HUES48 (cell line): ENCODE measurements at regions not wholly inside any gene's neighbourhood (a gene's known extent, or its start where the extent isn't known, plus 50 kb on each side); places are given as distances from the start of the nearest gene placed in this dataset.

Experiments used
- H3K27ac ChIP-seq: one replicate; pipeline ENCODE4 v1.7.0; 2013; ENCODE audit warnings: low read depth, low read length, inconsistent platforms
- H3K27me3 ChIP-seq: 2 replicates; pipeline ENCODE4 v1.6.1; 2013; ENCODE audit warnings: mild to moderate bottlenecking, low read length; ENCODE audit not compliant: control insufficient read depth, insufficient read depth
- H3K36me3 ChIP-seq: 2 replicates; pipeline ENCODE4 v1.6.1; 2013; ENCODE audit warnings: low read length; ENCODE audit not compliant: control insufficient read depth, insufficient read depth
- H3K4me1 ChIP-seq: 2 replicates; pipeline ENCODE4 v1.6.1; 2013; ENCODE audit warnings: mild to moderate bottlenecking, low read length; ENCODE audit not compliant: control insufficient read depth, insufficient read depth
- H3K4me3 ChIP-seq: 2 replicates; pipeline ENCODE4 v1.5.1; 2013; ENCODE audit warnings: mild to moderate bottlenecking, low read depth, low read length
- H3K9ac ChIP-seq: 2 replicates; pipeline ENCODE4 v1.6.1; 2013; ENCODE audit warnings: mild to moderate bottlenecking, low read depth, low read length, moderate library complexity
- H3K9me3 ChIP-seq: 2 replicates; pipeline ENCODE4 v1.6.1; 2013; ENCODE audit warnings: low read length; ENCODE audit not compliant: control insufficient read depth, insufficient read depth

- Histone ChIP-seq H3K4me3 (no peak overlapping the region), H3K4me1 (peaks cover 10% of the 10 kb centered on the region; the same call in 1 of the 2 replicates), H3K27me3 (no peaks in the 10 kb centered on the region), H3K27ac (no peak overlapping the region), H3K9me3 (0 out of 2 replicates have a peak, but pooled peaks cover 4% of the 10 kb centered on the region), H3K9ac (no peak overlapping the region), H3K36me3 (no peaks in the 10 kb centered on the region)
These were observed 249.8 kb upstream of the BLID start for GRCh38 chr11:122365610-122366360.

- Histone ChIP-seq H3K27ac (no peak overlapping the region), H3K4me1 (peaks cover 10% of the 10 kb centered on the region; the same call in 1 of the 2 replicates), H3K4me3 (no peak overlapping the region), H3K9ac (no peak overlapping the region), H3K9me3 (0 out of 2 replicates have a peak, but pooled peaks cover 4% of the 10 kb centered on the region), H3K36me3 (no peaks in the 10 kb centered on the region), H3K27me3 (no peaks in the 10 kb centered on the region)
These were observed 247.3 kb upstream of the BLID start for GRCh38 chr11:122363296-122363695.

GRCh38 chr11:122362381-122362780 is 246.4 kb upstream of the BLID start:
- 0 out of 2 replicates have a peak, but pooled peaks cover 4% of the 10 kb centered on the region for H3K9me3 ChIP-seq
- no peaks in the 10 kb centered on the region for H3K36me3 ChIP-seq
- no peak overlapping the region for H3K9ac ChIP-seq
- no peaks in the 10 kb centered on the region for H3K27me3 ChIP-seq
- H3K27ac ChIP-seq, result no peak overlapping the region
- 0 out of 2 replicates have a peak, but pooled peaks cover 3% of the 10 kb centered on the region for H3K4me1 ChIP-seq
- no peak overlapping the region for H3K4me3 ChIP-seq

GRCh38 chr11:122360875-122361274 is 244.9 kb upstream of the BLID start:
- no peaks in the 10 kb centered on the region for H3K36me3 ChIP-seq
- H3K27ac ChIP-seq, result no peak overlapping the region
- H3K4me3 ChIP-seq, result no peak overlapping the region
- H3K9ac ChIP-seq, result no peak overlapping the region
- H3K9me3 ChIP-seq, result 0 out of 2 replicates have a peak, but pooled peaks cover 4% of the 10 kb centered on the region
- H3K4me1 ChIP-seq, result no peaks in the 10 kb centered on the region
- no peaks in the 10 kb centered on the region for H3K27me3 ChIP-seq

- Histone ChIP-seq H3K9me3 (peaks cover 6% of the 10 kb centered on the region), H3K4me1 (no peaks in the 10 kb centered on the region), H3K27me3 (no peaks in the 10 kb centered on the region), H3K4me3 (no peak overlapping the region), H3K36me3 (no peaks in the 10 kb centered on the region), H3K9ac (no peak overlapping the region), H3K27ac (no peak overlapping the region)
These were observed 243.1 kb upstream of the BLID start for GRCh38 chr11:122359081-122359571.

- no peak overlapping the region for H3K27ac ChIP-seq
- H3K9ac ChIP-seq, result no peak overlapping the region
- H3K4me1 ChIP-seq, result no peaks in the 10 kb centered on the region
- no peaks in the 10 kb centered on the region for H3K27me3 ChIP-seq
- no peak overlapping the region for H3K4me3 ChIP-seq
- H3K36me3 ChIP-seq, result no peaks in the 10 kb centered on the region
- peaks cover 6% of the 10 kb centered on the region for H3K9me3 ChIP-seq
These were observed 242.3 kb upstream of the BLID start for GRCh38 chr11:122358292-122358691.

GRCh38 chr11:122355968-122356367 is 240.0 kb upstream of the BLID start:
- no peaks in the 10 kb centered on the region for H3K36me3 ChIP-seq
- no peaks in the 10 kb centered on the region for H3K4me1 ChIP-seq
- no peak overlapping the region for H3K4me3 ChIP-seq
- no peaks in the 10 kb centered on the region for H3K27me3 ChIP-seq
- peaks cover 4% of the 10 kb centered on the region for H3K9me3 ChIP-seq
- H3K27ac ChIP-seq, result no peak overlapping the region
- H3K9ac ChIP-seq, result no peak overlapping the region

- H3K9ac ChIP-seq, result no peak overlapping the region
These were observed 238.1 kb upstream of the BLID start for GRCh38 chr11:122354025-122354697.

GRCh38 chr11:122353561-122353960 is 237.5 kb upstream of the BLID start:
- Histone ChIP-seq H3K27me3 (no peaks in the 10 kb centered on the region), H3K27ac (no peak overlapping the region), H3K36me3 (no peaks in the 10 kb centered on the region), H3K9ac (no peak overlapping the region), H3K9me3 (peaks cover 3% of the 10 kb centered on the region), H3K4me1 (no peaks in the 10 kb centered on the region), H3K4me3 (no peak overlapping the region)

More at GRCh38 chr11:122354025-122354697, 238.1 kb upstream of the BLID start:
- no peaks in the 10 kb centered on the region for H3K27me3 ChIP-seq
- H3K9me3 ChIP-seq, result peaks cover 3% of the 10 kb centered on the region
- no peaks in the 10 kb centered on the region for H3K36me3 ChIP-seq
- H3K27ac ChIP-seq, result no peak overlapping the region
- no peaks in the 10 kb centered on the region for H3K4me1 ChIP-seq
- no peak overlapping the region for H3K4me3 ChIP-seq

- Histone ChIP-seq H3K27me3 (no peaks in the 10 kb centered on the region), H3K9me3 (no peaks in the 10 kb centered on the region), H3K27ac (no peak overlapping the region), H3K4me1 (no peaks in the 10 kb centered on the region), H3K4me3 (no peak overlapping the region), H3K9ac (no peak overlapping the region), H3K36me3 (no peaks in the 10 kb centered on the region)
These were observed 232.8 kb upstream of the BLID start for GRCh38 chr11:122348659-122349409.
